ENCODE measurements at regions not wholly inside any gene's neighbourhood (a gene's known extent, or its start where the extent isn't known, plus 50 kb on each side); places are given as distances from the start of the nearest gene placed in this dataset.

GRCh38 chr4:165780735-165781134 lies 92.3 kb upstream of the TLL1 start:
- no peaks in the 10 kb centered on the region for H3K4me1 ChIP-seq (ENCODE audit: control insufficient read depth, extremely low read depth, insufficient read depth, low read length)
- H3K4me2 ChIP-seq (ENCODE audit: insufficient read depth, low read length) = no peak overlapping the region
- no peaks in the 10 kb centered on the region for H4K20me1 ChIP-seq (replicated peaks; ENCODE audit: control insufficient read depth, extremely low read depth, insufficient read depth, low read length)
- no peaks in the 10 kb centered on the region for H3K27me3 ChIP-seq (ENCODE audit: control insufficient read depth in 2 of 2, insufficient read depth in 2 of 2, low read length in 2 of 2)
- no peak overlapping the region for H3K9ac ChIP-seq (replicated peaks; ENCODE audit: extremely low read depth, insufficient read depth, low read length)
- H3K27ac ChIP-seq (ENCODE audit: insufficient read depth, low read depth, low read length) = no peak overlapping the region
- ChIA-PET CTCF (interaction anchor here (1.0 kb wide), 1 partner anchor 10 kb away, joined by 3 read pairs; no protein-coding TSS in a partner anchor), POLR2A (no interaction called here)
- H3K9me1 ChIP-seq (replicated peaks; ENCODE audit: control insufficient read depth, extremely low read depth, insufficient read depth, low read length) = no peaks in the 10 kb centered on the region
- H2AFZ ChIP-seq (ENCODE audit: low read depth, low read length) = no peak overlapping the region
- no peaks in the 10 kb centered on the region for H3K9me3 ChIP-seq (replicated peaks; ENCODE audit: control insufficient read depth, insufficient read depth, low read length)
- BruUV-seq (replicated peaks) = no TSS peak
- intact Hi-C loops (cut with micrococcal nuclease) (no loop called here), dilution Hi-C loops (cut with MboI; ENCODE audit: extremely low pct_ligation_motif_present, low sequenced_read_pairs) (no loop called here)
- no peak for DNase-seq (ENCODE audit: low read depth, low spot score)
- no peaks in the 10 kb centered on the region for H3K79me2 ChIP-seq (ENCODE audit: control insufficient read depth, insufficient read depth, low read length)
- TF ChIP-seq FOS (IDR thresholded peaks at IDR 0.05; ENCODE audit: borderline replicate concordance, insufficient read depth, low read length) = no peak
- TF ChIP-seq POLR2A (IDR thresholded peaks at IDR 0.05; ENCODE audit: low read depth, low read length) = no peak
- TF ChIP-seq CTCF (IDR thresholded peaks at IDR 0.05; ENCODE audit: extremely low read depth in 1 of 2, insufficient read depth in 1 of 2, low read depth in 1 of 2, low read length in 2 of 2) = no peak
- TF ChIP-seq MYC (IDR thresholded peaks at IDR 0.05; ENCODE audit: low read depth, low read length) = no peak
- no peak for TF ChIP-seq GATA2 (IDR thresholded peaks at IDR 0.05; ENCODE audit: insufficient read depth, insufficient read length, low read depth, low read length)
- FAIRE-seq = no peak
- H3K4me3 ChIP-seq (replicated peaks in 1 of 3; ENCODE audit: insufficient read depth in 1 of 3, low read depth in 1 of 3, low read length in 3 of 3) = no peak overlapping the region
- H3K36me3 ChIP-seq (ENCODE audit: control insufficient read depth in 2 of 2, extremely low read depth in 1 of 2, insufficient read depth in 2 of 2, low read length in 2 of 2) = no peaks in the 10 kb centered on the region

- Histone ChIP-seq H3K9me3 (replicated peaks; ENCODE audit: control insufficient read depth, insufficient read depth, low read length) (no peaks in the 10 kb centered on the region), H3K79me2 (ENCODE audit: control insufficient read depth, insufficient read depth, low read length) (no peaks in the 10 kb centered on the region), H3K36me3 (ENCODE audit: control insufficient read depth in 2 of 2, extremely low read depth in 1 of 2, insufficient read depth in 2 of 2, low read length in 2 of 2) (no peaks in the 10 kb centered on the region), H3K27me3 (ENCODE audit: control insufficient read depth in 2 of 2, insufficient read depth in 2 of 2, low read length in 2 of 2) (no peaks in the 10 kb centered on the region), H3K27ac (ENCODE audit: insufficient read depth, low read depth, low read length) (no peak overlapping the region), H4K20me1 (replicated peaks; ENCODE audit: control insufficient read depth, extremely low read depth, insufficient read depth, low read length) (no peaks in the 10 kb centered on the region), H3K4me3 (replicated peaks in 1 of 3; ENCODE audit: insufficient read depth in 1 of 3, low read depth in 1 of 3, low read length in 3 of 3) (no peak overlapping the region), H2AFZ (ENCODE audit: low read depth, low read length) (no peak overlapping the region), H3K4me2 (ENCODE audit: insufficient read depth, low read length) (no peak overlapping the region), H3K9me1 (replicated peaks; ENCODE audit: control insufficient read depth, extremely low read depth, insufficient read depth, low read length) (no peaks in the 10 kb centered on the region), H3K9ac (replicated peaks; ENCODE audit: extremely low read depth, insufficient read depth, low read length) (no peak overlapping the region), H3K4me1 (ENCODE audit: control insufficient read depth, extremely low read depth, insufficient read depth, low read length) (no peaks in the 10 kb centered on the region)
- POLR2A ChIA-PET = no interaction called here
- intact Hi-C loops (cut with micrococcal nuclease) (no loop called here), dilution Hi-C loops (cut with MboI; ENCODE audit: extremely low pct_ligation_motif_present, low sequenced_read_pairs) (no loop called here)
- TF ChIP-seq MAX (IDR thresholded peaks at IDR 0.05; ENCODE audit: insufficient read depth, insufficient read length) (no peak), CTCF (IDR thresholded peaks at IDR 0.05; ENCODE audit: extremely low read depth in 1 of 2, insufficient read depth in 1 of 2, low read depth in 1 of 2, low read length in 2 of 2) (no peak), FOS (IDR thresholded peaks at IDR 0.05; ENCODE audit: borderline replicate concordance, insufficient read depth, low read length) (no peak), POLR2A (IDR thresholded peaks at IDR 0.05; ENCODE audit: low read depth, low read length) (no peak), MYC (IDR thresholded peaks at IDR 0.05; ENCODE audit: low read depth, low read length) (no peak), JUN (IDR thresholded peaks at IDR 0.05; ENCODE audit: borderline replicate concordance, insufficient read depth, insufficient read length, low read depth) (no peak)
- no peak for FAIRE-seq
- CTCF ChIA-PET = no interaction called here
- DNase-seq (ENCODE audit: low read depth, low spot score) = no peak
- BruUV-seq (replicated peaks) = no TSS peak
Observed at GRCh38 chr4:165782623-165783022, 90.4 kb upstream of the TLL1 start.
